CD4-positive, alpha-beta T cell treated with Interferon gamma for 1 hour (primary cell): ENCODE measurements at regions not wholly inside any gene's neighbourhood (a gene's known extent, or its start where the extent isn't known, plus 50 kb on each side); places are given as distances from the start of the nearest gene placed in this dataset.
"Not testable (repeated sequence)": the region's sequence is repeated elsewhere in the genome, so short reads cannot be mapped to it uniquely, and the experiment has no call there.

ENCODE experiments used
- DNase-seq: peaks from one replicate; pipeline ENCODE4 v3.0.0-alpha.2; 2020

GRCh38 chr14:97077687-97078086 is 280.5 kb downstream of the VRK1 start:
- DNase-seq: no peak

- no peak for DNase-seq
These were observed 283.8 kb downstream of the VRK1 start for GRCh38 chr14:97080991-97081390.

- DNase-seq: no peak
These were observed 298.1 kb downstream of the VRK1 start for GRCh38 chr14:97095269-97095668.

GRCh38 chr14:97097296-97097695 is 300.1 kb downstream of the VRK1 start:
- DNase-seq: no peak

- DNase-seq: no peak
These were observed 303.1 kb downstream of the VRK1 start for GRCh38 chr14:97100306-97100705.

GRCh38 chr14:97101561-97101960 is 304.4 kb downstream of the VRK1 start:
- no peak for DNase-seq

- DNase-seq: no peak
These were observed 306.8 kb downstream of the VRK1 start for GRCh38 chr14:97104029-97104428.

GRCh38 chr14:97106166-97106565 is 309.0 kb downstream of the VRK1 start:
- no peak for DNase-seq

GRCh38 chr14:97106609-97107008 is 309.4 kb downstream of the VRK1 start:
- DNase-seq: no peak

GRCh38 chr14:97107080-97107479 is 309.9 kb downstream of the VRK1 start:
- no peak for DNase-seq

- no peak for DNase-seq
These were observed 310.6 kb downstream of the VRK1 start for GRCh38 chr14:97107760-97108159.

GRCh38 chr14:97109234-97109633 is 312.1 kb downstream of the VRK1 start:
- no peak for DNase-seq

GRCh38 chr14:97113339-97113738 is 316.2 kb downstream of the VRK1 start:
- no peak for DNase-seq

GRCh38 chr14:97116546-97116945 is 319.4 kb downstream of the VRK1 start:
- DNase-seq: no peak

GRCh38 chr14:97117693-97118092 is 320.5 kb downstream of the VRK1 start:
- no peak for DNase-seq

- DNase-seq: no peak
These were observed 323.0 kb downstream of the VRK1 start for GRCh38 chr14:97120204-97120603.

- DNase-seq: peak; percentile 10
These were observed 323.4 kb downstream of the VRK1 start for GRCh38 chr14:97120611-97121031.

GRCh38 chr14:97129639-97130038 is 332.5 kb downstream of the VRK1 start:
- no peak for DNase-seq

GRCh38 chr14:97135847-97136246 is 338.7 kb downstream of the VRK1 start:
- not testable (repeated sequence) for DNase-seq

GRCh38 chr14:97137705-97138104 is 340.5 kb downstream of the VRK1 start:
- DNase-seq: no peak

- DNase-seq: no peak
These were observed 341.6 kb downstream of the VRK1 start for GRCh38 chr14:97138801-97139200.

- DNase-seq: no peak
These were observed 345.8 kb downstream of the VRK1 start for GRCh38 chr14:97143011-97143410.

GRCh38 chr14:97143456-97143855 is 346.3 kb downstream of the VRK1 start:
- no peak for DNase-seq

GRCh38 chr14:97148021-97148420 is 350.8 kb downstream of the VRK1 start:
- DNase-seq: not testable (repeated sequence)

GRCh38 chr14:97149775-97150174 is 352.6 kb downstream of the VRK1 start:
- no peak for DNase-seq

GRCh38 chr14:97153527-97153926 is 356.3 kb downstream of the VRK1 start:
- DNase-seq: no peak
